Uterus (tissue), 3 donors: ENCODE measurements at regions not wholly inside any gene's neighbourhood (a gene's known extent, or its start where the extent isn't known, plus 50 kb on each side); places are given as distances from the start of the nearest gene placed in this dataset.

ENCODE experiments used
- DNase-seq, 2 donors: peaks; one replicate each; pipeline ENCODE4 v3.0.0-alpha.2; 2019 to 2020
- H3K27ac ChIP-seq, 2 donors: fragments of 200-600 bp; sonication (generic); 1 replicate in 1 of 2; 2 replicates in 1 of 2; pipeline ENCODE4 v1.5.1; 2016 to 2018
- H3K27me3 ChIP-seq, 2 donors: fragments of 200-600 bp; sonication (generic); one replicate each; pipeline ENCODE4 v1.5.1; 2018 to 2019; ENCODE audit warnings: control low read depth in 1 of 2
- H3K36me3 ChIP-seq, 2 donors: fragments of 200-600 bp; sonication (generic); one replicate each; pipeline ENCODE4 v1.5.1; 2019; ENCODE audit warnings: control low read depth in 1 of 2
- H3K4me1 ChIP-seq, 2 donors: fragments of 200-600 bp; sonication (generic); one replicate each; pipeline ENCODE4 v1.5.1; 2018 to 2019; ENCODE audit warnings: control low read depth in 1 of 2
- H3K4me3 ChIP-seq, 2 donors: fragments of 200-600 bp; sonication (generic); 1 replicate in 1 of 2; 2 replicates in 1 of 2; pipeline ENCODE4 v1.5.1; 2018 to 2019; ENCODE audit warnings: mild to moderate bottlenecking in 1 of 2
- H3K9me3 ChIP-seq, 2 donors: fragments of 200-600 bp; sonication (generic); one replicate each; pipeline ENCODE4 v1.5.1; 2019; ENCODE audit warnings: control low read depth in 1 of 2
- CTCF ChIP-seq, 4 experiments: fragments of 200-600 bp in 2 of 4; fragments of 450-650 bp in 2 of 4; sonication (generic) in 2 of 4; IDR thresholded peaks; one replicate each; pipeline ENCODE4 v1.5.1; 2016 to 2019; ENCODE audit warnings: antibody characterized with exemption in 4 of 4, mild to moderate bottlenecking in 2 of 4, moderate library complexity in 1 of 4
- POLR2A ChIP-seq, 2 donors: fragments of 450-650 bp; IDR thresholded peaks; one replicate each; pipeline ENCODE4 v1.6.1; 2016; ENCODE audit warnings: antibody characterized with exemption in 2 of 2, mild to moderate bottlenecking in 1 of 2, moderate library complexity in 1 of 2
- intact Hi-C: fragments of 100-400 bp; cut with DNase I; formaldehyde crosslinking; loops from one replicate; pipeline ENCODE4 v1.15.1; 2023; ENCODE audit warnings: low total_unique reads
- donor health status: DM: yes; HTN: yes; CAD: no.

GRCh38 chr5:12343558-12343957 lies 439.3 kb upstream of the CTNND2 start:
- intact Hi-C loops = no loop called here
- Histone ChIP-seq H3K27ac (no peak overlapping the region), H3K9me3 (no peaks in the 10 kb centered on the region), H3K4me3 (no peak overlapping the region), H3K36me3 (no peaks in the 10 kb centered on the region), H3K4me1 (no peaks in the 10 kb centered on the region), H3K27me3 (no peaks in the 10 kb centered on the region)
- TF ChIP-seq CTCF (IDR thresholded peaks at IDR 0.05) (no peak), POLR2A (IDR thresholded peaks at IDR 0.05) (no peak)
- no peak for DNase-seq

GRCh38 chr5:12335938-12336337 lies 431.7 kb upstream of the CTNND2 start:
- no peak overlapping the region for H3K4me3 ChIP-seq
- no peak overlapping the region for H3K27ac ChIP-seq
- H3K4me1 ChIP-seq = no peaks in the 10 kb centered on the region
- intact Hi-C loops = no loop called here
- no peak for DNase-seq
- no peaks in the 10 kb centered on the region for H3K9me3 ChIP-seq
- H3K36me3 ChIP-seq = no peaks in the 10 kb centered on the region
- no peaks in the 10 kb centered on the region for H3K27me3 ChIP-seq
- no peak for TF ChIP-seq CTCF (IDR thresholded peaks at IDR 0.05)
- no peak for TF ChIP-seq POLR2A (IDR thresholded peaks at IDR 0.05)

GRCh38 chr5:12332480-12332879 lies 428.2 kb upstream of the CTNND2 start:
- no peak overlapping the region for H3K27ac ChIP-seq

GRCh38 chr5:12330993-12331588 lies 426.8 kb upstream of the CTNND2 start:
- Histone ChIP-seq H3K4me3 (no peak overlapping the region), H3K4me1 (no peaks in the 10 kb centered on the region), H3K27me3 (no peaks in the 10 kb centered on the region), H3K9me3 (no peaks in the 10 kb centered on the region), H3K36me3 (no peaks in the 10 kb centered on the region), H3K27ac (no peak overlapping the region)
- TF ChIP-seq CTCF (IDR thresholded peaks at IDR 0.05) (no peak), POLR2A (IDR thresholded peaks at IDR 0.05) (no peak)
- intact Hi-C loops = no loop called here
- DNase-seq = no peak

More at GRCh38 chr5:12332480-12332879, 428.2 kb upstream of the CTNND2 start:
- no peaks in the 10 kb centered on the region for H3K9me3 ChIP-seq
- intact Hi-C loops = no loop called here
- H3K27me3 ChIP-seq = no peaks in the 10 kb centered on the region
- H3K4me3 ChIP-seq = no peak overlapping the region
- H3K36me3 ChIP-seq = no peaks in the 10 kb centered on the region
- H3K4me1 ChIP-seq = no peaks in the 10 kb centered on the region
- TF ChIP-seq CTCF (IDR thresholded peaks at IDR 0.05) (no peak), POLR2A (IDR thresholded peaks at IDR 0.05) (no peak)
- DNase-seq = no peak

- no peak overlapping the region for H3K27ac ChIP-seq
- no peak for TF ChIP-seq CTCF (IDR thresholded peaks at IDR 0.05)
- no peak for TF ChIP-seq POLR2A (IDR thresholded peaks at IDR 0.05)
- no peaks in the 10 kb centered on the region for H3K4me1 ChIP-seq
- H3K36me3 ChIP-seq = no peaks in the 10 kb centered on the region
- no peak overlapping the region for H3K4me3 ChIP-seq
- DNase-seq = no peak
- no peaks in the 10 kb centered on the region for H3K27me3 ChIP-seq
- H3K9me3 ChIP-seq = no peaks in the 10 kb centered on the region
- intact Hi-C loops = no loop called here
These were observed 426.1 kb upstream of the CTNND2 start for GRCh38 chr5:12330381-12330780.
